DMS 273 (cell line): ENCODE measurements at regions not wholly inside any gene's neighbourhood (a gene's known extent, or its start where the extent isn't known, plus 50 kb on each side); places are given as distances from the start of the nearest gene placed in this dataset.

Experiments used
- DNase-seq: peaks from one replicate; lab custom pipeline; 2025; ENCODE audit not compliant: unreplicated experiment; lab: John Stamatoyannopoulos, UW

GRCh38 chr7:42460148-42460547 lies 223.1 kb upstream of the GLI3 start:
- DNase-seq, result no peak

DNA sequence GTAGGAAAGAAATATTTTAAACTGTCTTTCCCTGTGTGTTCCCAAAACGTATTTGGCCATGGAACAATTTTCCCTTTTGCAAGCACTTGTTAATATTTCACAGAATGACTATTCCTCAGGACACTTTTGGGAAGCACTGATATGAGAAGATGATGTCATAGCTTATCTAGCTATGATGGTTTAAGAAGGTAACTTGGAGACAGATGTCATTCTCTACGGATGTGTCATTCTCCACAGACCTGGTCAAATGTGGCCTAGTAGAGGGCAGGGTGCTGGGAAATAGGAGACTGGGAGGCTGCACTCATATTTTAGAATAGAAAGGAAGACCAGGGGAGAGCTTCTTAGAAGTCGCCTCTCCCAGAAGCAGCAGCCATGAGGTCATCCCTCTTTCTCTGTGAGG lies 220.7 kb upstream of the GLI3 start:
- DNase-seq, result no peak

DNA sequence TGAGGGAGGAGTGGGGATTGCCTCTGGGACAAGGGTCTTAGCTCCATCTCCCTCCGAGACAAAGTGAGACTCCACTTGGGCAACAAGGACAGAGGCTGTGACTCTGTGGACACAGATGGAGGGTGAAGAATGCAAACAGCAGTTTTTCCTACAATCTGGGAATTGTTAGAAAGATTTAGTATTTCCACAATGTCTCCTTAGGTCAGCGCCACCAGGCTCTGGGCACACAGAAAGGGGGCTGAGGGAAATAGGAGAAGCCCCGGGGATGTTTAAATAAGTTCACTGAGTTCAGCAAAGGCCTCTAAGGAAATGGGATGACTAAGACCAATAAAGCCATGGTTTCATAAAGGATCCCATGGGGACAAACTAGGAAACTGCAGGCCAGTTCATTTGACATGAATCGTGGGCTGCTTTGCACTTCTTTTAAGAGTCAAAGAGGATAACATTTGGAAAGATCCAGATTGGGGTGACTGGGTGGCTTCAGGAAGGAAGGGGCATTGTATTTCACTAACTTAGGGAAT lies 219.8 kb upstream of the GLI3 start:
- no peak for DNase-seq

- peak; percentile 49 for DNase-seq
Measured at GRCh38 chr7:42456267-42456666, 219.3 kb upstream of the GLI3 start.

DNA sequence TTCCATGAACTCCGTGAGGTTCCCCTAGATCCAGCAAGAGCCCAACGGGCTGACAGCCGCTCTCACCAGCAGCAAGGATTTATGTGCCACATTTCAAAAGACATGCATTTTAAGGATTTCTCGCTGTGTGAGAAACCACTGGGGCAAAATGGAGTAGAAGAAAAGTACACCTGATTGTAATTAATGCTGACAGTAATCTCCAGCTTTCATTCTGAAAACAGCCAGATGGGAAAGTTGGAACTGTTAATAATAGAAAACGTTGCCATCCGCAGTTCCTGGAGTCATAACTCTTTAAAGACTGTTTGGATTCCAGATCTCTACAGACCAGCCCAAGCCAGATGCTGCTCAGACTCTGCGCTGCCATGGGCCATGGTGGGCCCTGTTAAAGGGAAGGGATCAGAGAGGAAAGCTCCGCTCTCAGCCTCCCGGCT lies 216.9 kb upstream of the GLI3 start:
- DNase-seq, result no peak

- DNase-seq, result no peak
Measured at GRCh38 chr7:42452356-42452755, 215.3 kb upstream of the GLI3 start.

- no peak for DNase-seq
Measured at GRCh38 chr7:42449431-42449830, 212.4 kb upstream of the GLI3 start.

GRCh38 chr7:42448901-42449300 lies 211.9 kb upstream of the GLI3 start:
- no peak for DNase-seq

DNA sequence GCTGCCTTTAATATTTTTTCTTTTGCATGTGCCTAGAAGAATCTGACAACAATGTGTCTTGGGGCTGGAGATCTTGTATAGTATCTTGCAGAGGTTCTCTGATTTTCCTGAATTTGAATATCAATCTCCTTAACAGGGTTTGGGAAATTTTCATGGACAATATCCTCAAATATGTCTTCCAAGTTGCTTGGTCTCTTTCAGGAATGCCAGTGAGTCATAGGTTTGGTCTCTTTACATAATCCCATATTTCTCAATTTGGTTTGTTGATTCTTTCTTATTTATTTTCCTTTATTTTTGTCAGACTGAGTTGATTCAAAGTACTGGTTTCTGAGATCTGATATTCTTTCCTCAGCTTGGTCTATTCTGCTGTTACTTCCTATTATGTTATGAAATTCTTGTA lies 208.7 kb upstream of the GLI3 start:
- no peak for DNase-seq

- no peak for DNase-seq
Measured at GRCh38 chr7:42440951-42441350, 203.9 kb upstream of the GLI3 start.

- DNase-seq, result no peak
Measured at GRCh38 chr7:42432644-42433043, 195.6 kb upstream of the GLI3 start.

GRCh38 chr7:42431873-42432272 lies 194.9 kb upstream of the GLI3 start:
- DNase-seq, result no peak

- no peak for DNase-seq
Measured at GRCh38 chr7:42429339-42429738, 192.3 kb upstream of the GLI3 start.

DNA sequence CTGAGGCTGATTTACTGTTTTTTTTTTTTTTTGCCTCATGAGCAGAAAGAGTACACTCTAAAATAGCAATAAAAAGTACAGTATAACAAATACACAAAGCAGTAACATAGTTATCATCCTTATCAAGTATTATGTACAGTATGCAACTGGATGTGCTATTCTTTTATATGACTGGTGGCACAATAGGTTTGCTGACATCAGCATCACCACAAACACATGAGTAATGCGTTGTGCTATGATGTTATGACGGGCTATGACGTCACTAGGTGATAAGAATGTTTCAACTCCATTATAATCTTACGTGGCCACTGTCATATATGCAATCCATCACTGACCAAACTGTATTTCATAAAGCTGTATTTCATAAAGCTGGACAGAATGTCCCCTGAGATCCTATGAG lies 189.2 kb upstream of the GLI3 start:
- DNase-seq, result peak; percentile 8

DNA sequence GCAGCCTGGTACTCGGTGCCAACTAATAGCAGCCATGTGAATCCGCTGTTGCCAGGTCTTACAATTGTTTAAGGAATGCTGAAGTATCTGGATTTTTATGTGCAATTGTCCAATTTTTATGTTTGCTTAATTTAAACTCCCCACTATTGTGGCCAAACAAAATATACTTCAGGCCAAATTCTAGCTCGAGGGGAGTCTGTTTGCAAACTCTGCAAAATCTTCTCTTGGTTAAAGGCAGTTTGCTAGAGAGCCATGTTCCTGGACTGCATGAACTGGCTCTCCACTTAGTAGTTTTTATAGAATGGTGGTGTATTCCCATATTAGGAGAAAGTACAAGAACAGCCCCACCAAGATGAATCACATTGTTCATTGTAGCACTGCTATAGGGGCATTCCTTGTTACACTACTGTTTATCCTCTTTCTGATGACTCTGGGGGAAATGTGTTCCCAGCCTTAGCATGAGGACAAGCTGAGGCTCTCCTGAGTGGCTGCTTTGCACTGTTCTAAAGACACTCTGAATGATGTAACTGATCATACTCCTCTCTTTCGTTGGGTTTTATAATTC lies 178.0 kb upstream of the GLI3 start:
- DNase-seq, result no peak

GRCh38 chr7:42414028-42414427 lies 177.0 kb upstream of the GLI3 start:
- no peak for DNase-seq

DNA sequence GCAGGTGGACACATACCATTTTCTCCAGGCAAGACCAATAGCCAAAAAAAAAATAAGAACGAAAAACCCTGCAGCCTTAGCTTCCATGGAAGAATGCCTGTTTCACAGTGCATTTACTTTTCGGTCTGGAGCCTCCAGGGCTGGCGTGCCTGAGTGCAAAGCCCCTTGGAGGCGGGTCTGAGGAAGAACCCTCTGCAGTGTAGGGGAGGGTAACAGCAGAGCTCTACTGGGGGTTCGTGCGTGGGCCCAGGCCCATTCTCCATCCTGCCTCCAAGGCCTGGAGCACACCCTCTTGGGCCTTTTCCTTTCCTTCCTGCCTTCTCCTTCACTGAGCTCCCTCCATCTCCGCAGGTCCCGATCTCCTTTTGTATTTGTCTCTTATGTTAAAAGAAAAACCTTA lies 172.3 kb upstream of the GLI3 start:
- no peak for DNase-seq

DNA sequence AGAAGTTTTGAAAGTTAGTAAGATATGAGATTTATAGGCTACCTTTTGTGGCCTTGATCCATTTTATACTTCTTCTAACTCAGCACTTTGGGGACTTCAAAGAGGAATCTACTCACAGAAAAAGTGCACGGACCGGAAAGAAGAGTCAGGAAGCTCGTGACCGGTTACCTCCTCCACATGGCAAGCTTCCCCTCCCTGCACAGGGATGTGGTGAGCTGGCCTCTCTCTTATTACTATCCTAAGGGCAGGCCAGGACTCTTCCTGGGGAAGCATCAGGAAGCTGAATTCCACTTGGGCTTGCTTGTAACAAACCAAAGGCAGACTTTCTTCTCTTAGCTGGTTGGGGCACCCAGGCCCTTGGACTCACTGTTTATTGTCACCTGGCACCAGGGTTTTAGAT lies 170.8 kb upstream of the GLI3 start:
- no peak for DNase-seq

- no peak for DNase-seq
Measured at GRCh38 chr7:42407021-42407710, 170.2 kb upstream of the GLI3 start.

DNA sequence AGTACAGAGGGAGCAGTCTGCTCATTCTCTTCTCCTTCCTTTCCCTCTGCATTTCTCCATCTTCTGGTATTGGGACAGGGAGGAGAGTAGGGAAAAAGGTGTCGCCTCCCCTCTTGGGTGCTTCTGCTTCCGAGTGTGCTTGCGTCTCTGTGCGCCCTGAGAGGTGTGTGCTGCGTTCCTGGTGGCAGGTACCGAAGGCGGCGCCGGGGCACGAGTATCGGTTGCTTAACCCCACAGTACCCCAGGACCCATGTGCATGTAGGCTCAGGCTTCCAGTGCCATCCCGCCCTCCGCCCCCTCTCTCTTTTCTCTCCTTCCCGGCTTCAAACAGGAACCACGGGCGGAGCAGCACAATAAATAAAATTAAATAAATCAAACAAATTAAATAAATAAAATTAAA lies 169.3 kb upstream of the GLI3 start:
- DNase-seq, result no peak

DNA sequence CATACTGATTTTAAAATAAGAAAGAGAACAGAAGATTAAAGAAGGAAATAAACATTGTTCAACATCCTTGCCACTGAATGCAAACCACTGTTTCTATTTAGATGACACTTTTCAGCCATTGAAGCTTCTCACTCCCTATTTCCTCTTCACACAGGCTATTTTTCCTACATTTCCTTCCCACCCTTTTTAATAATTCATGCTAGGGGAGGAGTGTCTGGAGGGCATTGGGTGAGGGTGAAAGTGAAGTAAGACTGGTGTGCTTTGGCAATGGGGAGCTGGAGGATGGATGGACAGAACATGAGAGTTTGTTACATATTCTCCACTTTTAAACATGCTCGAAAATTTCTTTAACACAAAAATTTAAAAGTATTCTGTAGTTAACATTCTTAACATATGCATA lies 168.8 kb upstream of the GLI3 start:
- DNase-seq, result no peak

DNA sequence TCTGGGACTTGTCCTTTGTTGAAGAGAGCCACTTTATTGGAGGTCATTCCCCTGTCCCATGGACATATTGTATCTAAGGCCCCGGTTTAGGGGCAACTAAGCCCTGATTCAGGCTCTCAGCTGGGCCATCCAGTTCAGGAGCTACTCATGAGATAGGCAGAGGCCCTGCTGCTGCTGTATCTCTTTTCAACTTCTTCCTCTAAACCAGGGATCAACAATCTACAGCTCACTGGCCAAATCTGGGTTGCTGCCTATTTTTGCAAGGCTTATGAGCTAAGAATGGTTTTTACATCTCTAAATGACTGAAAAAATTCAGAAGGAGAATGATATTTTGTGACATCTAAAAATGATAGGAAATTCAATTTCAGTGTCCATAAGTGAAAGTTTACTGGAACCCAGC lies 166.8 kb upstream of the GLI3 start:
- DNase-seq, result no peak

DNA sequence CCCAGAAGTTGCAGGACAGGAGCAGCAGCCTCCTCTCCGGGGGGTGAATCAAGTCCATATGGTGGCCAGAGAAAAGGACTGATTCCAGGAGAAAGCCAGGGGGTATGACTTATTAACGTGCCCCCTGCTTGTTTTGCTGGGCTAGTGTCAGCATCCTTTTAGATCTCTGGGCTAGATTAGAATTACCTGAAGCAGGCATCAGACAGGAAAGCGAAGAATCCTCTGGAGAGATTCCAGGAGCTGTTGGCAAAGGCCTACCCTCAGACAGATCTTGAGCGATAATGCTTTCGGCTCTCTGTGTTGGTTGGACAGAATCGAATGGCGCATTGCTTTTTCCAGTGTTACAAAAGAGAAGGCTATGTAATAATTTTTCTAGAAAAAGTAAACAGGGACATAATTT lies 164.0 kb upstream of the GLI3 start:
- DNase-seq, result no peak
